ENCODE measurements at regions not wholly inside any gene's neighbourhood (a gene's known extent, or its start where the extent isn't known, plus 50 kb on each side); places are given as distances from the start of the nearest gene placed in this dataset.

DNA sequence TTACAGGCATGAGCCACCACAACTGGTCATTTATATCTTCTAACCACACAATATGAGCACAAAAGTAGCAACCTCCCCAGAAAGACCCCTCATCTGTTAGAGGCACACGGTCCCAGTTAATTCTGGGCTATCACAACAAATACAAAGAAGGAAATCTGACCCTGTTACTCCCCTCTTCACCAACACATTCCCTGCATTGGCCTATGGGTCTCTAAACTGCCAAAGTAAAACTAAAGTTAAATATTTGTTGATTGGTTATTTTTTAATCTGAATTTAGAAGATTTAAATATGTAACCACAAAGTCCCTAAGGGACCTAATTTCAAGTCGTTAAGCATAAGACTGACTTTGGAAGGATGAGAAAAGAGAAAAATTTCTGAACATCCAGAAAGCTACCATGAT lies 496.7 kb upstream of the NMUR2 start:
- RAD21 ChIA-PET (ENCODE audit: unreplicated experiment): no interaction called here
- Histone ChIP-seq H3K27ac (ENCODE audit: control insufficient read depth, insufficient read depth) (no peak overlapping the region), H4K20me1 (ENCODE audit: control insufficient read depth, insufficient read depth) (no peaks in the 10 kb centered on the region), H3K4me3 (no peak overlapping the region), H3K4me1 (ENCODE audit: control insufficient read depth, insufficient read depth, low read length) (no peaks in the 10 kb centered on the region), H3K36me3 (ENCODE audit: control insufficient read depth in 2 of 2, insufficient read depth in 2 of 2, low read length in 1 of 2) (no peaks in the 10 kb centered on the region), H3K9me3 (replicated peaks; ENCODE audit: control insufficient read depth, insufficient read depth, low read length) (no peaks in the 10 kb centered on the region), H3K4me2 (ENCODE audit: control insufficient read depth, insufficient read depth) (no peak overlapping the region), H3K9ac (ENCODE audit: control insufficient read depth, insufficient read depth, low read length) (no peak overlapping the region), H3K79me2 (ENCODE audit: control insufficient read depth, insufficient read depth, low read length) (no peaks in the 10 kb centered on the region), H2AFZ (ENCODE audit: control insufficient read depth, low read depth, low read length) (no peak overlapping the region), H3K27me3 (replicated peaks in 1 of 2; ENCODE audit: control insufficient read depth in 2 of 2, insufficient read depth in 2 of 2, low read length in 1 of 2) (no peaks in the 10 kb centered on the region)
- intact Hi-C loops (cut with micrococcal nuclease; ENCODE audit: unreplicated experiment): no loop called here
- SMC1A ChIA-PET (ENCODE audit: uncharacterized antibody, unreplicated experiment): no interaction called here
- DNase-seq (ENCODE audit: low read depth, low spot score): no peak
- POLR2A ChIA-PET: no interaction called here
- 3% methylated on average over 2 of the region's 2 CpGs for WGBS (ENCODE audit: insufficient coverage, insufficient replicate concordance, low lambda C conversion rate, missing lambda C conversion rate)
- no TSS peak for BruUV-seq (replicated peaks)
- CTCF ChIA-PET: no interaction called here
- no peak for ATAC-seq
- no peak for TF ChIP-seq CHD1 (IDR thresholded peaks at IDR 0.05; ENCODE audit: low read depth, low read length)
- TF ChIP-seq, protein P1, sequence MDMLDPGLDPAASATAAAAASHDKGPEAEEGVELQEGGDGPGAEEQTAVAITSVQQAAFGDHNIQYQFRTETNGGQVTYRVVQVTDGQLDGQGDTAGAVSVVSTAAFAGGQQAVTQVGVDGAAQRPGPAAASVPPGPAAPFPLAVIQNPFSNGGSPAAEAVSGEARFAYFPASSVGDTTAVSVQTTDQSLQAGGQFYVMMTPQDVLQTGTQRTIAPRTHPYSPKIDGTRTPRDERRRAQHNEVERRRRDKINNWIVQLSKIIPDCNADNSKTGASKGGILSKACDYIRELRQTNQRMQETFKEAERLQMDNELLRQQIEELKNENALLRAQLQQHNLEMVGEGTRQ (IDR thresholded peaks at IDR 0.05; ENCODE audit: borderline replicate concordance, low read depth, low read length): no peak
- TF ChIP-seq ZNF24 (IDR thresholded peaks at IDR 0.05): no peak
- TF ChIP-seq, protein P2, sequence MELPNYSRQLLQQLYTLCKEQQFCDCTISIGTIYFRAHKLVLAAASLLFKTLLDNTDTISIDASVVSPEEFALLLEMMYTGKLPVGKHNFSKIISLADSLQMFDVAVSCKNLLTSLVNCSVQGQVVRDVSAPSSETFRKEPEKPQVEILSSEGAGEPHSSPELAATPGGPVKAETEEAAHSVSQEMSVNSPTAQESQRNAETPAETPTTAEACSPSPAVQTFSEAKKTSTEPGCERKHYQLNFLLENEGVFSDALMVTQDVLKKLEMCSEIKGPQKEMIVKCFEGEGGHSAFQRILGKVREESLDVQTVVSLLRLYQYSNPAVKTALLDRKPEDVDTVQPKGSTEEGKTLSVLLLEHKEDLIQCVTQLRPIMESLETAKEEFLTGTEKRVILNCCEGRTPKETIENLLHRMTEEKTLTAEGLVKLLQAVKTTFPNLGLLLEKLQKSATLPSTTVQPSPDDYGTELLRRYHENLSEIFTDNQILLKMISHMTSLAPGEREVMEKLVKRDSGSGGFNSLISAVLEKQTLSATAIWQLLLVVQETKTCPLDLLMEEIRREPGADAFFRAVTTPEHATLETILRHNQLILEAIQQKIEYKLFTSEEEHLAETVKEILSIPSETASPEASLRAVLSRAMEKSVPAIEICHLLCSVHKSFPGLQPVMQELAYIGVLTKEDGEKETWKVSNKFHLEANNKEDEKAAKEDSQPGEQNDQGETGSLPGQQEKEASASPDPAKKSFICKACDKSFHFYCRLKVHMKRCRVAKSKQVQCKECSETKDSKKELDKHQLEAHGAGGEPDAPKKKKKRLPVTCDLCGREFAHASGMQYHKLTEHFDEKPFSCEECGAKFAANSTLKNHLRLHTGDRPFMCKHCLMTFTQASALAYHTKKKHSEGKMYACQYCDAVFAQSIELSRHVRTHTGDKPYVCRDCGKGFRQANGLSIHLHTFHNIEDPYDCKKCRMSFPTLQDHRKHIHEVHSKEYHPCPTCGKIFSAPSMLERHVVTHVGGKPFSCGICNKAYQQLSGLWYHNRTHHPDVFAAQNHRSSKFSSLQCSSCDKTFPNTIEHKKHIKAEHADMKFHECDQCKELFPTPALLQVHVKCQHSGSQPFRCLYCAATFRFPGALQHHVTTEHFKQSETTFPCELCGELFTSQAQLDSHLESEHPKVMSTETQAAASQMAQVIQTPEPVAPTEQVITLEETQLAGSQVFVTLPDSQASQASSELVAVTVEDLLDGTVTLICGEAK (IDR thresholded peaks at IDR 0.05; ENCODE audit: borderline replicate concordance): no peak
- TF ChIP-seq SP1 (IDR thresholded peaks at IDR 0.05; ENCODE audit: low read depth, low read length): no peak
- TF ChIP-seq IRF4 (IDR thresholded peaks at IDR 0.05; ENCODE audit: low read depth, low read length): no peak
- no peak for TF ChIP-seq RUNX3 (IDR thresholded peaks at IDR 0.05; ENCODE audit: low read length)
- no peak for TF ChIP-seq ZNF622 (IDR thresholded peaks at IDR 0.05)
- no peak for TF ChIP-seq BACH1 (IDR thresholded peaks at IDR 0.05; ENCODE audit: borderline replicate concordance)
- TF ChIP-seq ESRRA (IDR thresholded peaks at IDR 0.05; ENCODE audit: low read length): no peak
- TF ChIP-seq ZNF217 (IDR thresholded peaks at IDR 0.05): no peak
- no peak for TF ChIP-seq SMAD5 (IDR thresholded peaks at IDR 0.05; ENCODE audit: low read depth)
- TF ChIP-seq NR2C2 (IDR thresholded peaks at IDR 0.05; ENCODE audit: borderline replicate concordance, control insufficient read depth, insufficient read length, low read depth): no peak
- FAIRE-seq: no peak
- in situ Hi-C loops (cut with MboI): no loop called here
